ENCODE measurements at regions not wholly inside any gene's neighbourhood (a gene's known extent, or its start where the extent isn't known, plus 50 kb on each side); places are given as distances from the start of the nearest gene placed in this dataset.

GRCh38 chr2:158031371-158031770, 70.3 kb upstream of the UPP2 start:
- TF ChIP-seq, protein P1, sequence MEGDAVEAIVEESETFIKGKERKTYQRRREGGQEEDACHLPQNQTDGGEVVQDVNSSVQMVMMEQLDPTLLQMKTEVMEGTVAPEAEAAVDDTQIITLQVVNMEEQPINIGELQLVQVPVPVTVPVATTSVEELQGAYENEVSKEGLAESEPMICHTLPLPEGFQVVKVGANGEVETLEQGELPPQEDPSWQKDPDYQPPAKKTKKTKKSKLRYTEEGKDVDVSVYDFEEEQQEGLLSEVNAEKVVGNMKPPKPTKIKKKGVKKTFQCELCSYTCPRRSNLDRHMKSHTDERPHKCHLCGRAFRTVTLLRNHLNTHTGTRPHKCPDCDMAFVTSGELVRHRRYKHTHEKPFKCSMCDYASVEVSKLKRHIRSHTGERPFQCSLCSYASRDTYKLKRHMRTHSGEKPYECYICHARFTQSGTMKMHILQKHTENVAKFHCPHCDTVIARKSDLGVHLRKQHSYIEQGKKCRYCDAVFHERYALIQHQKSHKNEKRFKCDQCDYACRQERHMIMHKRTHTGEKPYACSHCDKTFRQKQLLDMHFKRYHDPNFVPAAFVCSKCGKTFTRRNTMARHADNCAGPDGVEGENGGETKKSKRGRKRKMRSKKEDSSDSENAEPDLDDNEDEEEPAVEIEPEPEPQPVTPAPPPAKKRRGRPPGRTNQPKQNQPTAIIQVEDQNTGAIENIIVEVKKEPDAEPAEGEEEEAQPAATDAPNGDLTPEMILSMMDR (IDR thresholded peaks at IDR 0.05; ENCODE audit: insufficient read depth, low read length, missing control alignments) = no peak
- H3K4me3 ChIP-seq (ENCODE audit: low read depth, low read length) = no peak overlapping the region
- POLR2A ChIA-PET = no interaction called here
- CTCF ChIA-PET = interaction anchor here (1.0 to 11.8 kb wide), 5 partner anchors 7 to 716 kb away, joined by 3 to 322 read pairs (median 4); no protein-coding TSS in a partner anchor
- DNase-seq (ENCODE audit: low read depth, low spot score) = no peak

- peak; percentile 2 for DNase-seq (ENCODE audit: low read depth, low spot score)
- ChIA-PET CTCF (interaction anchor here (0.6 to 7.5 kb wide), 11 partner anchors 9 to 723 kb away, joined by 3 to 310 read pairs (median 7); partner anchors contain the start of genes CCDC148 and PKP4), POLR2A (interaction anchor here (0.6 kb wide), 1 partner anchor 150 kb away, joined by 3 read pairs; no protein-coding TSS in a partner anchor)
- no peak overlapping the region for H3K4me3 ChIP-seq (ENCODE audit: low read depth, low read length)
- TF ChIP-seq, protein P1 (IDR thresholded peaks at IDR 0.05; ENCODE audit: insufficient read depth, low read length, missing control alignments) = no peak
These were observed 76.2 kb upstream of the UPP2 start for GRCh38 chr2:158025255-158025996.

GRCh38 chr2:158024288-158024898, 77.3 kb upstream of the UPP2 start:
- TF ChIP-seq, protein P1 (IDR thresholded peaks at IDR 0.05; ENCODE audit: insufficient read depth, low read length, missing control alignments) = peak; percentile 69
- CTCF ChIA-PET = interaction anchor here (0.6 to 7.5 kb wide), 32 partner anchors 10 to 1027 kb away, joined by 3 to 310 read pairs (median 3); partner anchors contain the start of genes CCDC148 and PKP4
- DNase-seq (ENCODE audit: low read depth, low spot score) = no peak
- POLR2A ChIA-PET = interaction anchor here (0.6 kb wide), 1 partner anchor 149 kb away, joined by 3 read pairs; no protein-coding TSS in a partner anchor
- H3K4me3 ChIP-seq (ENCODE audit: low read depth, low read length) = no peak overlapping the region

DNA sequence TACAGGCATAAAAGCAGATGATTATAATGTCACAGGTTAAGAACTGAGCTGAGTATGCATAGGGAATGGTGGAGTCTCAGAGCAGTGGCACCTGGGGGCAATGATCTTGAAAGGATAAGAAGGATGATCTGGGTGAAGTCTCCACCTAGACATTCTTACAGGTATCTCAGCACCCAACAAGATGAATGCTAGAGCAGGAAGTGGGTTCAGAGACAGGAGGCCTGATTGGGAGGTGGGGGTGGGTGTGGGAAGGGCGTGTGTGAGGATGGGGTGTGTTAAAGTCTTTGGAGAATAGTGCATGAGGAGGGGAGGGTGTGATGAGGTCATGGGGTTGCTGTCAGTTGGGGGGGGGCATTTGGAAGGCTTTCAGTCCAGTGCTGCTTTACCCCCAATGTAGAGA, 78.8 kb upstream of the UPP2 start:
- ChIA-PET POLR2A (no interaction called here), CTCF (interaction anchor here (1.1 to 7.5 kb wide), 6 partner anchors 10 to 747 kb away, joined by 3 to 310 read pairs (median 31); no protein-coding TSS in a partner anchor)
- no peak for DNase-seq (ENCODE audit: low read depth, low spot score)
- TF ChIP-seq, protein P1 (IDR thresholded peaks at IDR 0.05; ENCODE audit: insufficient read depth, low read length, missing control alignments) = no peak
- H3K4me3 ChIP-seq (ENCODE audit: low read depth, low read length) = no peak overlapping the region

DNA sequence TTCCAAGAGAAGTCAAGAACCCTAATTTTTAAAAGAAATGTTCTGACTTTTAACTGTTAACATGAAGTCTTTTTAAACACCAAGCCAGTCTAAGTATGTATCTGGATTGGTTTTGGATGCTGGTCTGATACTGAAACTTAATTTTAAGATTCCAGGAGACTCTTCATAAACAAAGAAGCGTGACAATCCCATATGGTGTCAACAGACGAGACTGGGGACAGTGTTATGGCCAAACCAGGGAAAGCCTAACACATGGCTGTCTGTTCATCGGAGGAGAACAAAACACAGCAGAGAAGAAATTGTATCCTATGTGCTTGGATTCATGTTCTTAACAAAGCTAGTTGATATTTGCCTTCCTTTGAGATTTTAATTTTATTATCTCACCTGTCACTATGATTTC, 80.5 kb upstream of the UPP2 start:
- no peak overlapping the region for H3K4me3 ChIP-seq (ENCODE audit: low read depth, low read length)
- CTCF ChIA-PET = interaction anchor here (0.6 to 7.5 kb wide), 5 partner anchors 8 to 769 kb away, joined by 3 to 310 read pairs (median 23); no protein-coding TSS in a partner anchor
- DNase-seq (ENCODE audit: low read depth, low spot score) = no peak
- POLR2A ChIA-PET = no interaction called here
- TF ChIP-seq, protein P1 (IDR thresholded peaks at IDR 0.05; ENCODE audit: insufficient read depth, low read length, missing control alignments) = no peak
